Spleen (tissue), 11 donors: ENCODE measurements at regions not wholly inside any gene's neighbourhood (a gene's known extent, or its start where the extent isn't known, plus 50 kb on each side); places are given as distances from the start of the nearest gene placed in this dataset.

ENCODE experiments used
- DNase-seq: peaks from one replicate; pipeline ENCODE4 v3.0.0-alpha.2; 2020
- H3K27ac ChIP-seq, 8 donors: fragments of 200-600 bp; sonication (generic) in 7 of 8; 1 replicate in 4 of 8; 2 replicates in 4 of 8; pipeline versions ENCODE4 v1.5.0 to v1.8.0; 2016 to 2021; ENCODE audit warnings: inconsistent platforms in 4 of 8, mild to moderate bottlenecking in 4 of 8, moderate library complexity in 1 of 8
- H3K27me3 ChIP-seq, 7 donors: fragments of 200-600 bp; sonication (generic) in 6 of 7; replicated peaks in 1 of 7; 1 replicate in 4 of 7; 2 replicates in 3 of 7; pipeline versions ENCODE4 v1.5.0 to v1.8.0; 2016 to 2021; ENCODE audit warnings: inconsistent platforms in 3 of 7, mild to moderate bottlenecking in 1 of 7
- H3K36me3 ChIP-seq, 6 donors: fragments of 200-600 bp; sonication (generic) in 5 of 6; 1 replicate in 4 of 6; 2 replicates in 2 of 6; pipeline versions ENCODE4 v1.5.0 to v1.8.0; 2016 to 2021; ENCODE audit warnings: inconsistent platforms in 2 of 6
- H3K4me1 ChIP-seq, 6 donors: fragments of 200-600 bp; sonication (generic) in 5 of 6; 1 replicate in 3 of 6; 2 replicates in 3 of 6; pipeline versions ENCODE4 v1.5.0 to v1.8.0; 2016 to 2021; ENCODE audit warnings: inconsistent platforms in 3 of 6
- H3K4me3 ChIP-seq, 8 donors: fragments of 200-600 bp; sonication (generic) in 7 of 8; 1 replicate in 4 of 8; 2 replicates in 4 of 8; pipeline versions ENCODE4 v1.5.0 to v1.8.0; 2016 to 2021; ENCODE audit warnings: inconsistent platforms in 4 of 8, mild to moderate bottlenecking in 4 of 8, moderate library complexity in 2 of 8
- H3K9me3 ChIP-seq, 8 donors: fragments of 200-600 bp; sonication (generic) in 7 of 8; 1 replicate in 4 of 8; 2 replicates in 4 of 8; pipeline versions ENCODE4 v1.5.0 to v1.8.0; 2016 to 2021; ENCODE audit warnings: inconsistent platforms in 4 of 8
- CTCF ChIP-seq, 11 experiments: fragments of 200-600 bp in 7 of 11; fragments of 450-650 bp in 4 of 11; sonication (generic) in 4 of 11; IDR thresholded peaks in 8 of 11; conservative IDR thresholded peaks in 3 of 11; 1 replicate in 7 of 11; 2 replicates in 4 of 11; pipeline versions ENCODE4 v1.4.0 to v1.8.0; 2016 to 2021; ENCODE audit warnings: antibody characterized with exemption in 11 of 11, inconsistent platforms in 4 of 11, mild to moderate bottlenecking in 1 of 11
- POLR2A ChIP-seq, 3 donors: fragments of 450-650 bp; IDR thresholded peaks; one replicate each; pipeline ENCODE4 v1.5.1; 2017; ENCODE audit warnings: antibody characterized with exemption in 3 of 3, mild to moderate bottlenecking in 1 of 3
- POLR2AphosphoS5 ChIP-seq, 3 donors: sonication (generic); formaldehyde crosslinking; IDR thresholded peaks; one replicate each; pipeline ENCODE4 v1.5.1; 2017; ENCODE audit warnings: antibody characterized with exemption in 3 of 3
- WGBS, 5 donors: extraction: QIAGEN DNeasy Blood & Tissue Kit in 3 of 5; methylation state at CpG; one replicate each; pipeline versions ENCODE4 v1.1.5 to v1.1.7; 2013 to 2018; 5-methylcytosine and 5-hydroxymethylcytosine counted together
- intact Hi-C: fragments of 100-400 bp; cut with DNase I; formaldehyde crosslinking; loops from one replicate; pipeline ENCODE4 v1.15.0; 2023; ENCODE audit warnings: low total_unique reads
- donor health status: healthy with polysubstance abuse.
- donor health status: DM: no; HTN: no; CAD: no; lungs with moderate emphysema.
- donor health status: DM: no; HTN: no; CAD: no.
- donor health status: Bipolar disorder and iron deficiency.
- donor health status: healthy.
- donor health status: DM: no; HTN: no; CAD: no.
- donor health status: DM: yes; HTN: yes; CAD: no.

- Histone ChIP-seq H3K9me3 (no peaks in the 10 kb centered on the region), H3K4me3 (no peak overlapping the region), H3K4me1 (no peaks in the 10 kb centered on the region), H3K36me3 (no peaks in the 10 kb centered on the region), H3K27me3 (peaks cover 0 to 24% (median 0%) of the 10 kb centered on the region in 7 donors), H3K27ac (no peak overlapping the region)
- intact Hi-C loops, result no loop called here
- WGBS, 5 donors, result 80 to 90% (median 87%) methylated on average over 21 of the region's 21 CpGs
- TF ChIP-seq CTCF (IDR thresholded peaks at IDR 0.05 in 8 of 11, conservative IDR thresholded peaks at IDR 0.05 in 3 of 11), result no peak
- no peak for TF ChIP-seq POLR2AphosphoS5 (IDR thresholded peaks at IDR 0.05)
- TF ChIP-seq POLR2A (IDR thresholded peaks at IDR 0.05), result no peak
- DNase-seq, result peak; percentile 36
Measured at GRCh38 chr13:112231451-112232083, 144.6 kb upstream of the SPACA7 start.

GRCh38 chr13:112233256-112233655 is 142.9 kb upstream of the SPACA7 start:
- TF ChIP-seq POLR2AphosphoS5 (IDR thresholded peaks at IDR 0.05) (no peak), CTCF (IDR thresholded peaks at IDR 0.05 in 8 of 11, conservative IDR thresholded peaks at IDR 0.05 in 3 of 11) (no peak), POLR2A (IDR thresholded peaks at IDR 0.05) (no peak)

GRCh38 chr13:112233716-112234115 is 142.4 kb upstream of the SPACA7 start:
- TF ChIP-seq CTCF (IDR thresholded peaks at IDR 0.05 in 8 of 11, conservative IDR thresholded peaks at IDR 0.05 in 3 of 11) (no peak), POLR2AphosphoS5 (IDR thresholded peaks at IDR 0.05) (no peak), POLR2A (IDR thresholded peaks at IDR 0.05) (no peak)
- H3K27ac ChIP-seq, result no peak overlapping the region
- peaks cover 0 to 24% (median 0%) of the 10 kb centered on the region in 7 donors for H3K27me3 ChIP-seq
- 85 to 92% (median 88%) methylated on average over 8 of the region's 8 CpGs for WGBS, 5 donors
- no peaks in the 10 kb centered on the region for H3K36me3 ChIP-seq
- DNase-seq, result no peak
- H3K4me3 ChIP-seq, result no peak overlapping the region
- peaks cover 0 to 7% (median 0%) of the 10 kb centered on the region in 8 donors for H3K9me3 ChIP-seq
- intact Hi-C loops, result no loop called here
- H3K4me1 ChIP-seq, result no peaks in the 10 kb centered on the region

More at GRCh38 chr13:112233256-112233655, 142.9 kb upstream of the SPACA7 start:
- Histone ChIP-seq H3K9me3 (peaks cover 0 to 2% (median 0%) of the 10 kb centered on the region in 8 donors), H3K4me1 (no peaks in the 10 kb centered on the region), H3K36me3 (no peaks in the 10 kb centered on the region), H3K27ac (no peak overlapping the region), H3K27me3 (peaks cover 0 to 24% (median 0%) of the 10 kb centered on the region in 7 donors), H3K4me3 (no peak overlapping the region)
- intact Hi-C loops, result no loop called here
- peak; percentile 58 for DNase-seq
- 82 to 86% (median 84%) methylated on average over 18 of the region's 18 CpGs for WGBS, 5 donors

- DNase-seq, result peak; percentile 69
Measured at GRCh38 chr13:112234131-112234875, 141.9 kb upstream of the SPACA7 start.

More at GRCh38 chr13:112234131-112234875, 141.9 kb upstream of the SPACA7 start:
- Histone ChIP-seq H3K27ac (no peak overlapping the region), H3K4me3 (no peak overlapping the region), H3K36me3 (no peaks in the 10 kb centered on the region), H3K4me1 (no peaks in the 10 kb centered on the region), H3K9me3 (peaks cover 0 to 12% (median 0%) of the 10 kb centered on the region in 8 donors), H3K27me3 (peaks cover 0 to 24% (median 0%) of the 10 kb centered on the region in 7 donors)
- TF ChIP-seq POLR2AphosphoS5 (IDR thresholded peaks at IDR 0.05), result no peak
- TF ChIP-seq CTCF (IDR thresholded peaks at IDR 0.05 in 8 of 11, conservative IDR thresholded peaks at IDR 0.05 in 3 of 11), result no peak
- TF ChIP-seq POLR2A (IDR thresholded peaks at IDR 0.05), result no peak
- 74 to 84% (median 78%) methylated on average over 15 to 16 of the region's 16 CpGs for WGBS, 5 donors
- intact Hi-C loops, result no loop called here
